ENCODE measurements at regions not wholly inside any gene's neighbourhood (a gene's known extent, or its start where the extent isn't known, plus 50 kb on each side); places are given as distances from the start of the nearest gene placed in this dataset.

- no peaks in the 10 kb centered on the region for H3K36me3 ChIP-seq
- no peaks in the 10 kb centered on the region for H3K9me3 ChIP-seq
- H3K4me3 ChIP-seq = no peak overlapping the region
- no peak for ATAC-seq (ENCODE audit: insufficient number of reproducible peaks, low FRiP score, low read depth)
- no peaks in the 10 kb centered on the region for H3K4me1 ChIP-seq (ENCODE audit: control insufficient read depth in 1 of 2, low read depth in 2 of 2)
- H3K27ac ChIP-seq = no peak overlapping the region
- no peaks in the 10 kb centered on the region for H3K27me3 ChIP-seq (replicated peaks; ENCODE audit: insufficient read depth)
- TF ChIP-seq, protein P1, sequence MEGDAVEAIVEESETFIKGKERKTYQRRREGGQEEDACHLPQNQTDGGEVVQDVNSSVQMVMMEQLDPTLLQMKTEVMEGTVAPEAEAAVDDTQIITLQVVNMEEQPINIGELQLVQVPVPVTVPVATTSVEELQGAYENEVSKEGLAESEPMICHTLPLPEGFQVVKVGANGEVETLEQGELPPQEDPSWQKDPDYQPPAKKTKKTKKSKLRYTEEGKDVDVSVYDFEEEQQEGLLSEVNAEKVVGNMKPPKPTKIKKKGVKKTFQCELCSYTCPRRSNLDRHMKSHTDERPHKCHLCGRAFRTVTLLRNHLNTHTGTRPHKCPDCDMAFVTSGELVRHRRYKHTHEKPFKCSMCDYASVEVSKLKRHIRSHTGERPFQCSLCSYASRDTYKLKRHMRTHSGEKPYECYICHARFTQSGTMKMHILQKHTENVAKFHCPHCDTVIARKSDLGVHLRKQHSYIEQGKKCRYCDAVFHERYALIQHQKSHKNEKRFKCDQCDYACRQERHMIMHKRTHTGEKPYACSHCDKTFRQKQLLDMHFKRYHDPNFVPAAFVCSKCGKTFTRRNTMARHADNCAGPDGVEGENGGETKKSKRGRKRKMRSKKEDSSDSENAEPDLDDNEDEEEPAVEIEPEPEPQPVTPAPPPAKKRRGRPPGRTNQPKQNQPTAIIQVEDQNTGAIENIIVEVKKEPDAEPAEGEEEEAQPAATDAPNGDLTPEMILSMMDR (IDR thresholded peaks at IDR 0.05) = no peak
- no peak for DNase-seq (ENCODE audit: low spot score)
Observed at GRCh38 chr16:26348095-26348494, 656.3 kb downstream of the HS3ST4 start.

DNA sequence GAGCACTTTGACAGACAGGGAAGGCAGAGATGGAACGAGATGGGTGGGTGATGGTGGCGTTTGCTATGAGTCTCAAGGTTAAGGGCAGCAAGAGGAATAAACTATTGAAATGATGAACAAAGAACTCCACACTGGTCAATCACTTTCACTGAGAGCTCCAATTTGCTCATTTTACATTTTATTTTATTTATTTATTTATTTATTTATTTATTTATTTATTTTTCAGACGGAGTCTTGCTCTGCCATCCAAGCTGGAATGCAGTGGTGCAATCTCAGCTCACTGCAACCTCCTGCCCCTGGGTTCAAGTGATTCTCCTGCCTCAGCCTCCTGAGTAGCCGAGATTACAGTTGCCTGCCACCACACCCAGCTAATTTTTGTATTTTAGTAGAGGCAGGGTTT, 669.1 kb downstream of the HS3ST4 start:
- no peak for DNase-seq (ENCODE audit: low spot score)
- ATAC-seq (ENCODE audit: insufficient number of reproducible peaks, low FRiP score, low read depth) = no peak
- Histone ChIP-seq H3K27me3 (replicated peaks; ENCODE audit: insufficient read depth) (no peaks in the 10 kb centered on the region), H3K36me3 (no peaks in the 10 kb centered on the region), H3K27ac (no peak overlapping the region), H3K4me1 (ENCODE audit: control insufficient read depth in 1 of 2, low read depth in 2 of 2) (no peaks in the 10 kb centered on the region), H3K4me3 (no peak overlapping the region), H3K9me3 (peaks cover 6% of the 10 kb centered on the region)
- TF ChIP-seq, protein P1 (IDR thresholded peaks at IDR 0.05) = no peak

DNA sequence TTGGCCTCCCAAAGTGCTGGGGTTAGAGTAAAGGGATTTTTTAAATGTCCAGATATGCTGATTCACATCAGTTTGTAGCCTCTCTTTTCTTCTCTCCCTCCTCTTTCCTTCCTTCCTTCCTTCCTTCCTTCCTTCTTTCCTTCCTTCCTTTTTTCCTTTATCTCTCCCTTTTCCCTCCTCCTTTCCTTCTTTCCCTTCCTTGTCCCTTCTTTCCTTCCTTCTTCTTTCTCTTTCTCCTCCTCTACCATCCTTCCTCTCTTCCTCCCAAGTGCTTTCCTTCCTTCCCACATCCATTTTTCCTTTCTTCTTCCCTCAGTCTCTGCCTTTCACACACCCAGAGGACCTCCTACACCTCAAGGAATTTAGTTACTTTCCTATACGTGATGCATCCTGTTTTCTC, 671.8 kb downstream of the HS3ST4 start:
- no peaks in the 10 kb centered on the region for H3K4me1 ChIP-seq (ENCODE audit: control insufficient read depth in 1 of 2, low read depth in 2 of 2)
- DNase-seq (ENCODE audit: low spot score) = no peak
- no peak overlapping the region for H3K27ac ChIP-seq
- no peak for ATAC-seq (ENCODE audit: insufficient number of reproducible peaks, low FRiP score, low read depth)
- no peaks in the 10 kb centered on the region for H3K36me3 ChIP-seq
- no peaks in the 10 kb centered on the region for H3K9me3 ChIP-seq
- TF ChIP-seq, protein P1 (IDR thresholded peaks at IDR 0.05) = no peak
- no peaks in the 10 kb centered on the region for H3K27me3 ChIP-seq (replicated peaks; ENCODE audit: insufficient read depth)
- no peak overlapping the region for H3K4me3 ChIP-seq

GRCh38 chr16:26365161-26365940, 673.6 kb downstream of the HS3ST4 start:
- DNase-seq (ENCODE audit: low spot score) (no peak), ATAC-seq (ENCODE audit: insufficient number of reproducible peaks, low FRiP score, low read depth) (no peak)
- Histone ChIP-seq H3K4me1 (ENCODE audit: control insufficient read depth in 1 of 2, low read depth in 2 of 2) (no peaks in the 10 kb centered on the region), H3K36me3 (no peaks in the 10 kb centered on the region), H3K4me3 (no peak overlapping the region), H3K9me3 (no peaks in the 10 kb centered on the region), H3K27ac (no peak overlapping the region), H3K27me3 (replicated peaks; ENCODE audit: insufficient read depth) (no peaks in the 10 kb centered on the region)
- TF ChIP-seq, protein P1 (IDR thresholded peaks at IDR 0.05) = no peak

GRCh38 chr16:26371349-26371869, 679.6 kb downstream of the HS3ST4 start:
- Histone ChIP-seq H3K4me1 (ENCODE audit: control insufficient read depth in 1 of 2, low read depth in 2 of 2) (no peaks in the 10 kb centered on the region), H3K9me3 (no peaks in the 10 kb centered on the region), H3K27ac (no peak overlapping the region), H3K27me3 (replicated peaks; ENCODE audit: insufficient read depth) (no peaks in the 10 kb centered on the region), H3K4me3 (no peak overlapping the region), H3K36me3 (no peaks in the 10 kb centered on the region)
- TF ChIP-seq, protein P1 (IDR thresholded peaks at IDR 0.05) = no peak
- ATAC-seq (ENCODE audit: insufficient number of reproducible peaks, low FRiP score, low read depth) (no peak), DNase-seq (ENCODE audit: low spot score) (no peak)
